GM21619 (cell line): ENCODE measurements at regions not wholly inside any gene's neighbourhood (a gene's known extent, or its start where the extent isn't known, plus 50 kb on each side); places are given as distances from the start of the nearest gene placed in this dataset.

Source experiments
- ATAC-seq: cut with Tn5 transposase; IDR thresholded peaks from one replicate; pipeline ENCODE4 v1.9.1; 2021; ENCODE audit not compliant: unreplicated experiment

DNA sequence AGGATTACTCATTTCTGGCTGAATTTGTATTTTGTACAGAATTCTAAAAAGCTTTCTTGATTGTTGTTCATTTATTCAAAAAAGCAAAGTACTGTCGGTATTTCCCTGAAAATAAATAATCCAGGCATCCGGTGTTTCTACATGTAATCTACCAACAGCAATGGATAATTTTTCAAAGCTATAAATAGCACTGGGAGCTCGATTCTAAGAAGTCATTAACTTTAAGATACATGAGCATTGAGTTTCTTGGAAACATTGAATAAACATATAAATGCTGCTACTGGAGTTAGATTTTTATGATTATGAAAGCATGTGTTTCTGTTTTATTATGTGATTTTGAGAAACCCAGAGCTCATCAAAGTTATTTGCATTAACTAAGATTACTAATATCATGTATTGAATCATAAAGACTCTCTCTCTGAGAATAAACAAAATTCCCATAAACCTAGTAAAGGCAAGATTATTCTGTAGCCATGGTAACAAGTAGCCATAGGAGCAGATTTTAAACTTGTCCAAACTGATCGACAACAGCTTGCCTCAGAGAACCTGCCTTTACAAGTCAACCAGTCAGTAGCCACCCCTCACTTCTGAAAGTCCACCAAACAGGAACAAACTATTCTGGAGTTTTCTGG is 197.0 kb downstream of the DRD1 start:
- no peak for ATAC-seq

DNA sequence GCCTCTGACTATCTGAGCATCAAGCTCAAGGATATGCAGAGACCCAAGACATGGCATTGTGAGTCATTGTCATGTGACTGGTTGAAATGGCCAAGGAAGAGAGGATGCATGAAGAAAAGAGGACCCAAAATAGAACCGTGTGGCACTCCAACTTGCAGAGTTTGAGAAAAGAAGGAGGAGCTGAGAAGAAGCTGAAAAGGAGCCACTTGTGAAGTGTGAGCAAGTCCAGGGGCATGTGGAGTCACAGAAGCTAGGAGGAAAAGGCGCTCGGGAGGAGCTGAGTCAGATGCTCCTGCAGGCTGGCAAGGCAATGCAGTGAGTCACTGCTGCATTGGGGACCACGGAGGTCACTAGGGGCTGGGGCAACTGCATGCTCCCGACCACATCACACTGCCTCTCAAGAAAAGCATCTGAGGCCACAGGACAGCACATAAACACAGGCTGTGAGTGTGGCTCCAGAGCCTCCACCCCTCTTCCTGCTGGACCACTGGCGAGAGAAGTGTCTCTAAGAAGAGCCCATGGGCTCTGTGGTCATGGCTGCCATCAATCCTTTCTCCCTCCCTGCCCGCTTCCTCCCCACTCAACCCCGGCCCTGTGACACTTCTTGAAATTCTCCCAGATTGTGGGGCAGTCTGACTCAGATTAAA is 197.6 kb downstream of the DRD1 start:
- ATAC-seq, result no peak

DNA sequence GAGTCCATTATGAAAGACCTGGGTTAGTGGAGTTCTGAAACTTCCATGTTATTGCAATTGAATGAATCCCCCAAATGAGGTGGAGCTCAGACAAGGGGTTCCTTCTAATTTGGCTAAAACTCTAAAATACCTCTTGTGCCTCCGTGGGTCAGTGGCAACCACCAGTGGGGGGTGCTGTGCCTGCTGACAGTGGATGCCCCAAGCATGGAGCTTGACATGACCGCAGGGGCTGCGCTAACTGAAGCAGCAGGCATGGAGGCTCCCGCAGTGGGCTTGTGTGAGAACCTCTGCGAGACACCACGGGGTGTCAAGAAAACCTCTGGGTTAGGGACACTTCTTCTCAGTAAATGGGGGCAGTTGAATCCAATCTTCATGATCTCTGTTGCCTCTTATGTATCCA is 200.5 kb downstream of the DRD1 start:
- ATAC-seq, result no peak

DNA sequence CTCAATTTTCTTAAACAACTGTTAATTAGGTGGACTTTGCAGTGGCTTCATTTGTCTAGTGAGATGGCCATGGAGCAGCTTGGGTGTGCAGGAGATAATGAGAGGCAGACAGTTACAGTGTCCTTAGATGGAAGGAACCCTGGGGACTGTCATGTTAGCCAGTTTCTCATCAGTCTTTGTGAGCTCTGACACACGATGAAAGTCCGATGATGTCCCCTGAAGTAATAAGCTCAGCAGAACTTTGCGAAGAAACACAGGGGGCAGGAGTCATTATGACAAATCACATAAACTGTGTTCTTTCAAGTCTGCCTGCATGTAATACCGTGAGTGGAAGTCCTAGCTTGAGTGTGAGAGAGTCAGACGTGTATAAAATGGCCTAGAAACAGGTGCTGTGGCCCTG is 201.8 kb downstream of the DRD1 start:
- ATAC-seq, result no peak

DNA sequence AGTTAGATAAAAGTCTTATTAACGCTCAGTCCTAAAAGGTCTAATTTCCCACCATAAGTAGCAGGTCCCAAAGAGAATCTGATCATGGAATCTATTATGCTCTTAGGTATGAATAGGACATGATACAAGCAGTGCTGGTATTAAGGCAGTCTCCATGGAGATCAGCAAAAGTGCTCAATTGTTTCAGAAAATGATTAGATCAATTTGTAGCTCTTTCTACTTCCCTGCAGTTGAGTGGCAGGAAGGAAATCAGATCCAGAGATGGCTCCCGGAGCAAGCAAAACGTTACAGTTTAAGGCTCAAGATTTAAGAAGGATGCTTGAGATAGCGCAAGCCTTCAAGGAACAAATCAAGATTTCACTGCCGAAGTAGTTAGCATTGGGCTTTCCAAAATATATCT is 205.7 kb downstream of the DRD1 start:
- no peak for ATAC-seq

DNA sequence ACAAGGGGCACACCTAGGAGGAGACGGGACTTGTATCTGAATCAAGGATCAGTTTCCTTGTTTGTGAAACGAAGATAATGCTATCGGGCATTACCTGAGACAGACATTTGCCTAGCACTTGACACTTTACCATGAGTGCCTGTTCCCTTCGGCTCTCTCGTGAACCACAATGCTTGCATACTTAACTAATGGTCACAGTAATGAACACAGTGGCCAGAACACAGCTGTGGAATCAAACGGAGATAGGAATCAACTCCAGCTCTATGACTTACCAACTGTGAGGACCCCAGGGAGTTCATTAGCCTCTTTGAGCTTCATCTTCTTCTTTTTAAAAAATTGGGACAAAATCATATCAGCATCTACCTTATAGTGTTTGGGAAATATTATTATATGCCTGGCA is 207.8 kb downstream of the DRD1 start:
- no peak for ATAC-seq

DNA sequence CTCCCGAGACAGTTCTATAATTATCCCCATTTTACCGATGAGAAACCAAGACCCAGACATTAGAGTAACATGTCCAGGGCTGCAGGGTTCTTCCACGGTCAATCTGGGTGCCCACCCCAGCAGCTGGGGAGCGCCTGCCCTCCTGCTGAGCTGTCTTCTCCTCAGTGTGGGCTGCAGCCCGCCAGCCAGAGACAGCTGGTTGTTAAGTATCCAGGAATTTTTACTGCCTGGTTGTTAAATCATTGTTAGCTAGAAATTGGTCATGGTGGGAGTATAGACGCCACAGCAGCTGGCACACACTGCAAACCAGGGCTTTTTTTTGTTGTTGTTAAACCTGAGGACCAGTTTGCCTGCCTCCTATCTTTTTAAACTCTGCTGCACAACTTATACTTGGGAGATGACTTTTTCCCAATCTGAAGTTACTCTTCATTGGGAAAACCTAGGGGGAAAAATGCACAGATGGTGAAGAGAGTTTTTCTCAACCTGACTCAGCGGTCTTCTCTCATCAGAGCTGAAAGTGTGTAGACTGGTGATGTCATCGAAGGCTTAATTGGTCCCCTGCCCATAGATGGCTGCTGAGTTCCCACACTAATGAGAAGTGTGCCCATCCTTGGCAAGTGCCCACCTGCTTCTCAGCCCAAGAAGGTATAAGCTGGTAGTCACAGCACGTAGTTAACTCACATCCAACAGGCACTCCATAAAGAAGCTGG is 208.6 kb downstream of the DRD1 start:
- no peak for ATAC-seq

DNA sequence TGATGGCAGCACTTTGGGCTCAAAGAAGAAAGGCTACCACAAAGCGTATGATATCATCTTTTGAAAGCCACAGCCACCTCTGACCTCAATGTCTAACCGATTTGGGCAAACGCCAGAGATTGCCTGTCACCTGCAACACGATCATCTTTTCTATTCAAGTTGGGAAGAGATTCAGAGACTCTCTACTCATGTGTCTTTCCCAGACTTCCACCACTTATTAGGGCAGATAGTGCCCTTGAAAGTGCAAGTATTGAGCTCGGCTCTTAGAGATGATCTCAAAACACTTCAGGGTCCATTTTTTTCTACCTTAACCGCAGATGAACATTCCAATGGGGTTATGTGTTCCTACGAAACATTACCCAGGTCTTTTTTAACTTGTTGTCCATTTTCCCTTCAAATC is 213.7 kb downstream of the DRD1 start:
- no peak for ATAC-seq

DNA sequence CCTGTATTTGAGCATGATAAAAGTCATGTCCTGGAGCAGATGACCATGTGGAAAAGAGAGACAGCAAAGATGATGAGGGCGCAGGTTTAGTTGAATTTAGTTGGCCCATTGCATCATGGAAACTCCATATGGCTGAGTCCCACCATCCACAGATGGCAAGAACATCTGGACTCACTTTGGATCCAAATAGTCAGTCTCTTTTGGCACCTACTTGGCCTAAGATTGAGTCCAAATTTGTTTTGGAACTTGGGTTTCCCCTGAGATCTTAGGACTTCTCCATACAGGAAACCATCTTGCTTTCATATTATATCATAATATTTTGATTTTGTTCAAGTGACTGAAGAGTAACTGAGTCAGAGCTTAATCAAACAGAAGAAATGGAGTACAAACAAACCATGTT is 217.5 kb downstream of the DRD1 start:
- no peak for ATAC-seq

DNA sequence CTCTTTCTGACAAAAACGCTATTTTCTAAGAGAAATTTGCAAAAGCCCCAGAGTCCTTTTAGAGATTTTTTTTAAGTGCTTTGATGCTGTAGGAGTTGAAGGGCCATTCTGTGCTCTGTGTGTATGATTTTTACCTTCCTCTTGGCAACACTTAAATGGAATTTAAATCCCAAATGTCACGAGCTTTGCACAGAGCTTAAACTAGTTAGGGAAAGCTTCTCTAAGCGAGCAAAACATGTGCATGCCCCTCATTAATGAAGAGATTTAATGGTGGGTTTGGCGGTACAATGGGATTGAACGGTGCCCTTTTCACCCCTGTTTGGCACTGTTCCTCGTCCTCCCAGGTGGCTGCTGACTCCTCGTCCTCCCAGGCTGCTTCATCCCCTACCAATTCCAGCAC is 220.7 kb downstream of the DRD1 start:
- ATAC-seq, result no peak

DNA sequence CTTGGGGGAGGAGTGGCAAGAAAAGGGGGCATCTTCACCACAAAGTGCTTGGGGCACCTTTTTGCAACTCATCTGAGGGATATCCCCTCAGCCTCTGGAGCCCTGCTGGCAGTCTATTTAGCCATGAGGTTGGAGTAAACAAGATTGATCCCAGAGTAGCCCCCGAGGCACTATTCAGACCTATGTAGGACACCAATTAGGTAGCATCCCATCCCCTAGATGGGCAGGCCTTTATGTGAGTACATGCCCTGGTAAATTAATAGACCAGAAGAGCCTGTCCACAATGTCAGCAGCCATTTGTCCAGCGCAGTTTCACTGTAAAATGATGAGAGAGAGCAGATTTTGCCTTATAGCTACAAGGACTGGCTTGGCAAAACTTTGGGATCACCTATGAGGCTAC is 221.4 kb downstream of the DRD1 start:
- no peak for ATAC-seq

DNA sequence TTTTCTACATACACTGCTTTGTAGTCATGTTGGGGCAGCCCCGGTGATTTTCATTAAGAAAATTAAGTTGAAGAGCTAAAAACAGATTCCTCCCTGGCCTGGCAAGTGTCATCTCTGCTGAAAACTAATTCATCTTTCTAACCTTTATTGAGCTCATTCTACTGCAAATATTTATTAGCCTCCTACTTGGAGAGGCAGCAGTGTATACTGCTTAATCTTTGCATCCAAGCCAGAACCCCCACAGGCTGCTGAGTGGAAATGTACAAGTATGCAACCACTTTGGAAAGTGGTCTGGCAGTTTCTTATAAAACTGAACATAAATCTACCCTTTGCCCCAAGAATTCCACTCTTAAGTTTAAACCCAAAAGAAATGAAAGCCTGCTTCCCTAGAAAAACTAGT is 223.4 kb downstream of the DRD1 start:
- no peak for ATAC-seq

DNA sequence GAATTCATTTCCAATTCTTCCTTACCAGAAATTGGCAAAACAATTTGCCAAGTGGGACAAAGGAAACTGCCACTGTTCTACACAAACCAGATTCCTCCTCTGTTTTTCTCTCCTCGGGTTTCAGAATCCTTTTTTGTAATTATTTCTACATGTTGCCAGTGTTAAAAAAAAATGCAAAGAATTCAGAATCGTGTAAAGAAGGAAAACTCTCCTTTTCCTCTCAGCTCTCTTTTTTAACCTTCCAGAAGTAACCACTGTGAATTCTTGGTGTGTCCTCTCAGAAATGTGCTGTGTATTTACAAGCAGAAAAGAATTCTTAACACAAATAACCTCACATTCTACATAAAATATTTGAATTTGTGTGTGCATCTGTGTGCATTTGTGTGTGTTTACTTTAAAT is 224.6 kb downstream of the DRD1 start:
- no peak for ATAC-seq

DNA sequence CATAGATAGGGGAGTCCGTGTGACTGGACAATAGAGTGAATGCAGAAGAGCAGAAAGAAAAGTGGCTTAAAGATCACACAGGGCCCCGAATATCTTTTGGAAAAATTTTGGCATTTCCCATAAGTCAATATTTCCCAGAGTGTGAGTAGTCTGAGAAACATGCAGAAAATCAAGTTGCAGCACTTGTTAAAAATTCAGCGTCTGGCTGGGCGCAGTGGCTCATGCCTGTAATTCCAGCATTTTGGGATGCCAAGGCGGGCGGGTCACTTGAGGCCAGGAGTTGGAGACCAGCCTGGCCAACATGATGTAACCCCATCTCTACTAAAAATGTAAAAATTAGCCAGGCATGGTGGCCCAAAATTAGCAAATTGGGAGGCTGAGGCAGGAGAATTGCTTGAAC is 227.0 kb downstream of the DRD1 start:
- no peak for ATAC-seq

DNA sequence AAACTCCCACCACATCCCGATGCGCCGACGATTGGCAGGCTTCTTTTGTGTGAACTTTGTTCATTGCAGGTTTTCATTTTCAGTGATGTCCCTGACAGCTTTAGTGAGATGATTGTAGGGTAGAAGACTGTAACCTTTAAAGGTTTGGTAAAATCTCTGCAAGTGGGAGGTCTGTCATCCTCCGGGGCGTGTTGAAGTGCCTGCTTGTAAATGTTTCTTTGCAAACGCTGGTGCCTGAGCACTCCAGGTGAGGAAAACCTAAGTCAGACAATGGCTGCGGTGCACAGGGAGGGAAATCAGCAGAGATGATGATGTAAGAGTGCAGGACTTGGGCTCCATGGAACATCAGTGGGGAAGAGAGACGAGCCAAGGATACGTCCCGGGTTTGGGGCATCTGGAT is 228.1 kb downstream of the DRD1 start:
- ATAC-seq, result no peak

DNA sequence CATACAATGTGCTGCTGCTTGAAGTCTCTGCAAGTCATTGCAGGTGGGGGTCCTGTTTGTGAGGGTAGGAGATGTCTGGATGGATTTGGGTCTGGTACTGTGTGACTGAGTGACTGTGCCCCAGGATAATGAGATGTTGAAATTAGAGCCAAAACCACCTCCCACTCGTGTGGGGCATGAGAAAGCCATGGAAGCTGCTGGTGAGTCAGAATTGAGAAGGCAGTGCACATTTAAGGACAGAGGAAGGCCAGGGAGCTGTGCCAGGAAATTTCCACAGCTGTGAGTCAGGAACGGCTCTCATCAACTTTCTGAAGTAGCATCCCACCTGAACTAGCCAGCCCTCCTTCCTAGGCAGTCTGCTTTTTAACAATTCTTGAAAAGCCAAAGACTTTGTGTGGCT is 229.8 kb downstream of the DRD1 start:
- ATAC-seq, result no peak

DNA sequence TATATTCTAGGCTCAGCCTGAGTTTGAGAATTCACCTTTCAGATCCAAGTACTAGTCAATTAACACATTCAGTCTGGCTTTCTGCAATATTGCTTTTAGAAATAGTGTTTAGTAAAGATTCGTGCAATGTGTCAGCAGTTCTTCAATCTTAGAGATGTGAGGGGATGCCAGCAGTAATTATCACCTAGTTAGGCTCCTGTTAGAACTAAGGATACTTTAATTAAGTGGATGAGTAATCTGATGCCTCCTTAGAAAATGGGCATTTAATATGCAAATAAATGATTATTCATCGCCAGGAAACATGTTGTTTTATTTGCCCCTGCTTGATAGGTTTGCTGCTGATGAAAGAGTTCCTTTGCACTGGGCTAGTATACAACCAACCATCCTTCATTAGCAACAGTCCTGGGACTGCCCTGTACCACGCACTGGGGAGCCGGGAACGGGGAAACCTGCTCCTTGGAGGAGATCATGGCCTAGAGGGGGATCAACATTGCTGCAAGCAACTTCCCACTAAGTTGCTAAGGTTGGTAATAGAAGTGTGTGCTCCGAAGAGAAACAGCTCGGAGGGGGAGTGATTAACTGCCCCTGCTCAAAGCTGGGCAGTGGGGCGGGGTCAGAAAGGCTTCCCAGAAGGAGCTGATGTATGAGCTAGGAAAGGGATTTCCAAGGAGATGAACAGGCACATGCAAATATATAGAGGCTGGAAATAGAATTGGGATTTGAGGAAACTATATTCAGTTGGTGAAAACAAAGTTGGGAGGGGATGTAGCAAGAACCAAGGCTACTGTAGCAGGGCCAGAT is 231.8 kb downstream of the DRD1 start:
- ATAC-seq, result no peak

DNA sequence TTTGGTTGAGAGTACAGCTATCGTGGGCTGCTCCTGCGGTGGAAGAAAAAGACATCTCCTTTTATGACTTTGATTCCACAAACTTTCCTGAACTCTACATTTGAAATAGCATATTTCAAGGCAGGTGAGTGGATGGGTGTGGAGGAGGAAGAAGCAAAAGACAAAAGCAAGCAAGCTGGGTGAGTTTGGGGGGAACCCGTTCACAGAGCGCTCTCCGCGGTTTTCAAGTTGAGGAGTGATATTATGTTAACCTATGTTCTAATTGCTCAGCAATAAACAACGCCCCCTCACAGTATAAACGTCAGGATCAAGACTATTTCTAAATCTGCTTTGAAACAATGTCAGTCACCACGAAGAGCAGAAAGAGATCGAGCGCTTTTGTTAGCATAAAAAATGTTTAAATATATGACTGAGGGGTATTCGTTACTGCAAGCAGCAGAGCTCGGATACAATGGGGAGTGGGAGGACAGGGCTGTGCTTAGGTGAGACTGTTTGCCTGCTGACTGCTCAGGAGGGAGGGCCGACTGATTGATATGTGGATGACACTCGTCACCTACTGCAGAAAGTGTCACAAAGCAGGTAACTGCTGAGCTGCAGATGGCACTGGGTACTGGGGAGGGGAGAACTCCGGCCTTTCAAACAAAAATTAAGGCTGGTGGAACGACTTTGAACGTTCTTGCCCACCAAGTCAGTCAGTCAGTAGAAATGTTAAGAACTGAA is 236.5 kb downstream of the DRD1 start:
- ATAC-seq, result no peak

DNA sequence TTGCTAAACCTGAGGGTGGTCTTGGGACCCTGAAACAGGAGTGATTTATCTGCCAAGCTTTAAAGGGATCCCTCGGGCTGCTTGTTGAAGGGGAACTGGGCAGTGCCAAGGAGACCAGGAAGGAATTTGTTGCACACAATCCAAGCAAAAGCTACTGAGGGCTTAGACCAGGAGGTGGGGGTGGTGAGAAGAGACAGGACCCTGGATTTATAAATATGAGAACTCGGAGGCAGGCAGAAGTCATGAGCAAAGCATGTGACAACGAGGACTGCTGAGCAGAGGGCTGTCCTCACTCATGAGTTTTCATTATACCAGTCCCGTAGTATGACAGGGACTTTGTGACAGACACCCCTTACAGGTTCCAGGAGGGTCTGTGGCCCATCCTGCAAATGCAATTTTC is 237.3 kb downstream of the DRD1 start:
- ATAC-seq, result no peak

DNA sequence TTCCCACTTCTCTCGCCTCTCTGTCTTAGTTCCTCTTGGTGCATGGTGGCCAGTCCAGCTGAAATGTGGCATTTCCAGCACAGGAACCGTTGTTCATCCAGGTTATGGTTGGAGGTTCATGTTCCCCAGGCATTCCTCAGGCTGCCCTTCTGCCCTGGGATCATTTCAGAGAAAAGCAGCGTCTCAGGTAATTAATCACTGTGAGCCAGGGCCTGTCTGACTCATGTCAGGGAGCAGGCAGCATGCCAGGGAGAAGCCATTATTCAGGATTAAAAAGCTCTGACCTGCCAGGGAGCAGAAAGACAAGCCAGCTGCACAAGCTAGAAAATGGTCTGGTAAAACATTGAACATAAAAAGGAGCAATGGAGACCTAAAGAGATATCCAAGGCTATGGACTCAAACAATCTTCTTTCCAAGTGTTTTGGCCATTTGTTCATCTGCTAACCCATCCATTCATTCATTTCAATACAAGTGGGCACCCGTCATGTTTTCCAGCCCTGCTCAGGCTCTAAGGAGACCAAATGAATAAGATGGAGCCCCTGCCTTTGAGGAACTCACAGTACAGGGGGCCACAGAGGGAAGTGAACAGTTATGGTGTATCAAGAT is 241.4 kb downstream of the DRD1 start:
- ATAC-seq, result no peak

DNA sequence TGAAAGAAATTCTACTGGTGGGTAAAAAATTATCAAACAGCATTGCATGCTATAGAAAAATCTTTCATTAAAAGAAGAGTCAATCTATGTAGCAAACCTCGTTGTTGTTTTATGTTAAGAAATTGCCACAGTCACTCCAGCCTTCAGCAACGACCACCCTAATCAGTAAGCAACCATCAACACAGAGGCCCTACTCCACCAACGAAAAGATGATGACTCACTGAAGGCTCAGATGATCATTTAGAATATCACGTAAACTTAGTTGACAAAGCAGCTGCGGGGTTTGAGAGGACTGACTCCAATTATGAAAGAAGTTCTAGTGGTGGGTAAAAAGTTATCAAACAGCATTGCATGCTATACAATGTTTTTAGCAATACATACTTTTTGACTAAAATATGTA is 242.6 kb downstream of the DRD1 start:
- ATAC-seq, result no peak
